HG03575 (cell line): ENCODE measurements at regions not wholly inside any gene's neighbourhood (a gene's known extent, or its start where the extent isn't known, plus 50 kb on each side); places are given as distances from the start of the nearest gene placed in this dataset.

ENCODE experiments used
- ATAC-seq: cut with Tn5 transposase; IDR thresholded peaks from one replicate; pipeline ENCODE4 v1.9.1; 2021; ENCODE audit not compliant: unreplicated experiment, insufficient number of reproducible peaks, low FRiP score; ENCODE audit errors: extremely low read depth

GRCh38 chr10:57218382-57218781, 857.3 kb upstream of the ZWINT start:
- no peak for ATAC-seq

- no peak for ATAC-seq
These were observed 841.3 kb upstream of the ZWINT start for GRCh38 chr10:57202356-57202755.

GRCh38 chr10:57188846-57189245, 827.8 kb upstream of the ZWINT start:
- ATAC-seq: no peak

GRCh38 chr10:57186201-57186600, 825.1 kb upstream of the ZWINT start:
- no peak for ATAC-seq

- ATAC-seq: no peak
These were observed 808.5 kb upstream of the ZWINT start for GRCh38 chr10:57169597-57169996.

GRCh38 chr10:57168611-57169240, 807.7 kb upstream of the ZWINT start:
- ATAC-seq: no peak

GRCh38 chr10:57165671-57166070, 804.6 kb upstream of the ZWINT start:
- ATAC-seq: no peak

- no peak for ATAC-seq
These were observed 801.2 kb upstream of the ZWINT start for GRCh38 chr10:57162231-57162630.

GRCh38 chr10:57161157-57161556, 800.1 kb upstream of the ZWINT start:
- ATAC-seq: no peak

- peak; percentile 69 for ATAC-seq
These were observed 784.5 kb upstream of the ZWINT start for GRCh38 chr10:57145548-57145947.

- no peak for ATAC-seq
These were observed 782.0 kb upstream of the ZWINT start for GRCh38 chr10:57142925-57143576.

- ATAC-seq: no peak
These were observed 780.6 kb upstream of the ZWINT start for GRCh38 chr10:57141708-57142107.

- ATAC-seq: no peak
These were observed 758.6 kb upstream of the ZWINT start for GRCh38 chr10:57119684-57120083.

- no peak for ATAC-seq
These were observed 752.5 kb upstream of the ZWINT start for GRCh38 chr10:57113545-57113944.

- no peak for ATAC-seq
These were observed 741.2 kb upstream of the ZWINT start for GRCh38 chr10:57102236-57102635.

- ATAC-seq: no peak
These were observed 737.1 kb upstream of the ZWINT start for GRCh38 chr10:57098146-57098545.

GRCh38 chr10:57096044-57096443, 735.0 kb upstream of the ZWINT start:
- no peak for ATAC-seq

- ATAC-seq: no peak
These were observed 733.9 kb upstream of the ZWINT start for GRCh38 chr10:57094965-57095364.

GRCh38 chr10:57094083-57094482, 733.0 kb upstream of the ZWINT start:
- ATAC-seq: no peak

GRCh38 chr10:57053530-57053929, 692.5 kb upstream of the ZWINT start:
- no peak for ATAC-seq

GRCh38 chr10:57049096-57049495, 688.0 kb upstream of the ZWINT start:
- no peak for ATAC-seq
